IMR-90 (cell line): ENCODE measurements at regions not wholly inside any gene's neighbourhood (a gene's known extent, or its start where the extent isn't known, plus 50 kb on each side); places are given as distances from the start of the nearest gene placed in this dataset.

Experiments
- ATAC-seq: fragments of 200-7000 bp; cut with Tn5 transposase; 2 replicates; pipeline ENCODE4 v1.9.1; 2020; ENCODE audit warnings: low read depth, mild to moderate bottlenecking, moderate library complexity
- BruUV-seq: library from RNA; stranded (reverse); fragments of 400-500 nt; replicated peaks from 2 replicates; lab custom pipeline; 2021; lab: Mats Ljungman, UMichigan
- CTCF ChIA-PET: fragments of 300-600 bp; formaldehyde crosslinking; extraction: SDS; loops from one replicate; lab custom pipeline; 2021; ENCODE audit warnings: antibody characterized with exemption; lab: Yijun Ruan, JAX
- POLR2A ChIA-PET: fragments of 300-600 bp; sonication (Branson Sonifier 250); formaldehyde crosslinking; loops from one replicate; lab custom pipeline; 2022; ENCODE audit warnings: antibody characterized with exemption; ENCODE audit not compliant: unreplicated experiment; lab: Charles Lee
- DNase-seq: peaks from one replicate; pipeline ENCODE4 v3.0.0; 2013
- H2AFZ ChIP-seq: replicated peaks from 2 replicates; pipeline ENCODE3; 2013; ENCODE audit warnings: low read length, mild to moderate bottlenecking; ENCODE audit not compliant: poor library complexity
- H2AK5ac ChIP-seq: 2 replicates; pipeline ENCODE4 v1.6.1; 2013; ENCODE audit warnings: low read depth, low read length, inconsistent platforms
- H2AK9ac ChIP-seq: replicated peaks from 2 replicates; pipeline ENCODE3; 2013; ENCODE audit warnings: mild to moderate bottlenecking, low read depth, low read length, moderate library complexity; ENCODE audit not compliant: poor library complexity
- H2BK120ac ChIP-seq: 2 replicates; pipeline ENCODE4 v1.6.1; 2013; ENCODE audit warnings: low read depth, low read length, inconsistent platforms
- H2BK15ac ChIP-seq: 3 replicates; pipeline ENCODE4 v1.6.1; 2013; ENCODE audit warnings: low read depth, low read length, inconsistent platforms
- H2BK20ac ChIP-seq: 2 replicates; pipeline ENCODE4 v1.6.1; 2013; ENCODE audit warnings: low read depth, mild to moderate bottlenecking, inconsistent platforms, low read length, moderate library complexity
- H2BK5ac ChIP-seq: 2 replicates; pipeline ENCODE4 v1.6.1; 2013; ENCODE audit warnings: mild to moderate bottlenecking, low read depth, low read length, inconsistent platforms; ENCODE audit not compliant: poor library complexity, severe bottlenecking
- H3K14ac ChIP-seq: replicated peaks from 2 replicates; pipeline ENCODE4 v1.6.1; 2013; ENCODE audit warnings: low read depth, low read length, inconsistent platforms
- H3K18ac ChIP-seq: 2 replicates; pipeline ENCODE4 v1.6.1; 2013; ENCODE audit warnings: low read depth, low read length, control low read depth
- H3K23ac ChIP-seq: 2 replicates; pipeline ENCODE4 v1.6.1; 2013; ENCODE audit warnings: low read depth, low read length, inconsistent platforms
- H3K27ac ChIP-seq: 2 replicates; pipeline ENCODE4 v1.5.1; 2013; ENCODE audit warnings: mild to moderate bottlenecking, control low read depth, low read length; ENCODE audit not compliant: insufficient read depth
- H3K27me3 ChIP-seq: 2 replicates; pipeline ENCODE4 v1.6.1; 2013; ENCODE audit warnings: low read length; ENCODE audit not compliant: control insufficient read depth, insufficient read depth
- H3K36me3 ChIP-seq: 2 replicates; pipeline ENCODE4 v1.6.1; 2013; ENCODE audit warnings: low read length, mixed read lengths; ENCODE audit not compliant: control insufficient read depth, insufficient read depth
- H3K4ac ChIP-seq: 2 replicates; pipeline ENCODE4 v1.6.1; 2013; ENCODE audit warnings: low read depth, low read length, inconsistent platforms
- H3K4me1 ChIP-seq: 2 replicates; pipeline ENCODE4 v1.6.1; 2013; ENCODE audit warnings: low read length, mixed read lengths; ENCODE audit not compliant: control insufficient read depth, insufficient read depth
- H3K4me2 ChIP-seq: 2 replicates; pipeline ENCODE4 v1.6.1; 2013; ENCODE audit warnings: low read depth, mild to moderate bottlenecking, control low read depth, low read length, moderate library complexity
- H3K4me3 ChIP-seq: 2 replicates; pipeline ENCODE4 v1.5.1; 2013; ENCODE audit warnings: low read depth, mild to moderate bottlenecking, control low read depth, low read length, moderate library complexity; ENCODE audit not compliant: insufficient read depth
- H3K56ac ChIP-seq: 2 replicates; pipeline ENCODE4 v1.6.1; 2013; ENCODE audit warnings: low read length, inconsistent platforms; ENCODE audit not compliant: insufficient read depth; ENCODE audit errors: extremely low read depth
- H3K79me1 ChIP-seq, 2 experiments: 2 replicates each; pipeline ENCODE4 v1.6.1; 2013; ENCODE audit warnings: low read length in 2 of 2, inconsistent platforms in 1 of 2, low read depth in 1 of 2
- H3K9ac ChIP-seq: 2 replicates; pipeline ENCODE4 v1.6.1; 2013; ENCODE audit warnings: low read depth, low read length, control low read depth
- H3K9me1 ChIP-seq: 2 replicates; pipeline ENCODE4 v1.6.1; 2013; ENCODE audit warnings: low read length, inconsistent platforms; ENCODE audit not compliant: insufficient read depth
- H3K9me3 ChIP-seq: 2 replicates; pipeline ENCODE4 v1.6.1; 2013; ENCODE audit warnings: low read length; ENCODE audit not compliant: control insufficient read depth, insufficient read depth
- H4K20me1 ChIP-seq: 2 replicates; pipeline ENCODE4 v1.6.1; 2013; ENCODE audit warnings: low read length, inconsistent platforms; ENCODE audit not compliant: insufficient read depth
- H4K5ac ChIP-seq: 2 replicates; pipeline ENCODE4 v1.6.1; 2013; ENCODE audit warnings: mild to moderate bottlenecking, low read depth, low read length, control low read depth
- H4K8ac ChIP-seq, 2 experiments: 2 replicates each; pipeline ENCODE4 v1.6.1; 2013; ENCODE audit warnings: low read depth in 2 of 2, low read length in 2 of 2, control low read depth in 1 of 2, inconsistent platforms in 1 of 2
- H4K91ac ChIP-seq: 2 replicates; pipeline ENCODE4 v1.6.1; 2013; ENCODE audit warnings: low read depth, low read length, inconsistent platforms; ENCODE audit not compliant: insufficient read depth
- BHLHE40 ChIP-seq: fragments of 150-350 bp; IDR thresholded peaks from 2 replicates; pipeline ENCODE4 v1.6.1; 2016; ENCODE audit warnings: mild to moderate bottlenecking, low read depth, low read length
- CEBPB ChIP-seq: IDR thresholded peaks from 2 replicates; pipeline ENCODE4 v1.6.1; 2012; ENCODE audit warnings: low read depth, low read length, improper control_type of control experiment
- MAFK ChIP-seq: IDR thresholded peaks from 2 replicates; pipeline ENCODE4 v1.6.1; 2012; ENCODE audit warnings: low read depth, low read length, improper control_type of control experiment
- MAZ ChIP-seq: IDR thresholded peaks from 2 replicates; pipeline ENCODE4 v1.6.1; 2012; ENCODE audit warnings: low read depth, mild to moderate bottlenecking, low read length, improper control_type of control experiment, moderate library complexity, borderline replicate concordance
- MXI1 ChIP-seq: IDR thresholded peaks from 2 replicates; pipeline ENCODE4 v1.6.1; 2012; ENCODE audit warnings: low read depth, mild to moderate bottlenecking, low read length, moderate library complexity, borderline replicate concordance
- POLR2A ChIP-seq: IDR thresholded peaks from 2 replicates; pipeline ENCODE4 v1.6.1; 2012; ENCODE audit warnings: mild to moderate bottlenecking, low read depth, low read length
- RAD21 ChIP-seq: IDR thresholded peaks from 2 replicates; pipeline ENCODE4 v1.6.1; 2012; ENCODE audit warnings: low read length, improper control_type of control experiment
- RFX5 ChIP-seq: IDR thresholded peaks from 2 replicates; pipeline ENCODE4 v1.8.0; 2012; ENCODE audit warnings: low read depth, mild to moderate bottlenecking, low read length, moderate library complexity
- USF2 ChIP-seq: fragments of 150-350 bp; IDR thresholded peaks from 2 replicates; pipeline ENCODE4 v1.6.1; 2017; ENCODE audit warnings: mild to moderate bottlenecking, antibody characterized with exemption, low read length, low read depth
- WGBS, 2 experiments: methylation state at CpG; one replicate each; pipeline versions ENCODE4 v1.1.5 to v1.1.7; 2013; ENCODE audit warnings: missing lambda C conversion rate in 2 of 2; ENCODE audit not compliant: insufficient read length in 1 of 2; ENCODE audit errors: extremely low coverage in 2 of 2; 5-methylcytosine and 5-hydroxymethylcytosine counted together
- dilution Hi-C: fragments of 300-500 bp; cut with HindIII; formaldehyde crosslinking; loops from one replicate; pipeline ENCODE4 v1.14.3; 2018; ENCODE audit warnings: low sequenced_read_pairs; ENCODE audit not compliant: unreplicated experiment
- in situ Hi-C: fragments of 300-500 bp; cut with MboI; formaldehyde crosslinking; loops from 3 replicates; pipeline ENCODE4 v1.14.3; 2019; ENCODE audit warnings: low sequenced_read_pairs, inconsistent platforms, mixed read lengths
- intact Hi-C: fragments of 100-400 bp; cut with micrococcal nuclease; formaldehyde crosslinking; loops from 2 replicates; pipeline ENCODE4 v1.10.0; 2022

- Histone ChIP-seq H2BK120ac (no peak overlapping the region), H3K9me1 (no peaks in the 10 kb centered on the region), H3K79me1 (no peaks in the 10 kb centered on the region), H3K4me2 (no peak overlapping the region), H3K4me3 (no peak overlapping the region), H3K14ac (no peak overlapping the region), H4K8ac (no peak overlapping the region), H3K9ac (no peak overlapping the region), H2BK20ac (no peak overlapping the region), H3K4me1 (no peaks in the 10 kb centered on the region), H2AK5ac (no peak overlapping the region), H2AK9ac (no peak overlapping the region), H4K91ac (no peak overlapping the region), H2BK5ac (no peak overlapping the region), H4K20me1 (no peaks in the 10 kb centered on the region), H3K36me3 (no peaks in the 10 kb centered on the region), H3K27me3 (no peaks in the 10 kb centered on the region), H3K4ac (no peak overlapping the region), H3K9me3 (no peaks in the 10 kb centered on the region), H3K23ac (no peak overlapping the region), H2BK15ac (no peak overlapping the region), H3K27ac (no peak overlapping the region), H3K56ac (no peak overlapping the region), H2AFZ (no peak overlapping the region), H4K5ac (no peak overlapping the region), H3K18ac (no peak overlapping the region)
- ChIA-PET CTCF (no interaction called here), POLR2A (no interaction called here)
- DNase-seq = no peak
- intact Hi-C loops = no loop called here
- no TSS peak for BruUV-seq
- dilution Hi-C loops = no loop called here
- WGBS, 2 experiments = 77% methylated on average over 5 of the region's 11 CpGs; no CpG with 5 or more reads in 1 of the 2 experiments
- in situ Hi-C loops = no loop called here
- no peak for ATAC-seq
- TF ChIP-seq MAZ (no peak), MAFK (no peak), CEBPB (no peak), POLR2A (no peak), USF2 (no peak), MXI1 (no peak), BHLHE40 (no peak), RAD21 (no peak), RFX5 (no peak)
Measured at GRCh38 chr1:79430437-79430836, 423.9 kb upstream of the ADGRL4 start.
